ENCODE measurements at regions not wholly inside any gene's neighbourhood (a gene's known extent, or its start where the extent isn't known, plus 50 kb on each side); places are given as distances from the start of the nearest gene placed in this dataset.

DNA sequence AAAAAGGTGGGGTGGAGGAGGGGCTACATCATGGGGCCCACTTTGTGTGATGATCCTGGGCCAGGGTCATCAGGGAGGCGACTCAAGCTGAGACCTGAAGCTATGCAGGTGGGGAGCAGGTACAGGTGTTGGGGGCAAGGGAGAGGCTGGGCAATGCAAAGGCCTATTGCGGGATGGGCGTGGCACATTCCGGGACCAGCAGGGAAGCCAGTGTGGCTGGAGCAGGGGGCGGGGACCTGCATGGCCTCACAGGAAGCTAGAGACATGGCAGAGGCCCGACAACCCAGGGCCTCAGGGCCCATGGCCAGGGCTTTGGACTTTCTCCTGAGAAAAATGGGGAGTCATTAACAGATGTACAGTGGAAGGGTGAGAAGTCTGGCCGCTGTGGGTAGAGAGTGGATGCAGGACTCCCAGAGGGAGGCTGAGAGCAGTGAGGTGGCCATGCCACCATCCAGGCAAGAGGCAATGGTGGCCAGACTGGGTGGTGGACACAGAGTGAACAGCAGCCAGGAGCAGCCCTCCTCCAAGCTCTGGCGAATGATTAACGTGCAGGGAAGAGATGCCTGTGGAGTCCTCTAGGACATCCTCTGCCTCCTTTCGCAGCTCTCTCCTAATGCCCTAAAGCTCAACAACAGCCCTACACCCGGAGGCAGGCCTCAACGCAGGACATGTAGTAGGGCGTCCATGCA, 122.6 kb upstream of the ATP2B2 start:
- TF ChIP-seq, protein P1, sequence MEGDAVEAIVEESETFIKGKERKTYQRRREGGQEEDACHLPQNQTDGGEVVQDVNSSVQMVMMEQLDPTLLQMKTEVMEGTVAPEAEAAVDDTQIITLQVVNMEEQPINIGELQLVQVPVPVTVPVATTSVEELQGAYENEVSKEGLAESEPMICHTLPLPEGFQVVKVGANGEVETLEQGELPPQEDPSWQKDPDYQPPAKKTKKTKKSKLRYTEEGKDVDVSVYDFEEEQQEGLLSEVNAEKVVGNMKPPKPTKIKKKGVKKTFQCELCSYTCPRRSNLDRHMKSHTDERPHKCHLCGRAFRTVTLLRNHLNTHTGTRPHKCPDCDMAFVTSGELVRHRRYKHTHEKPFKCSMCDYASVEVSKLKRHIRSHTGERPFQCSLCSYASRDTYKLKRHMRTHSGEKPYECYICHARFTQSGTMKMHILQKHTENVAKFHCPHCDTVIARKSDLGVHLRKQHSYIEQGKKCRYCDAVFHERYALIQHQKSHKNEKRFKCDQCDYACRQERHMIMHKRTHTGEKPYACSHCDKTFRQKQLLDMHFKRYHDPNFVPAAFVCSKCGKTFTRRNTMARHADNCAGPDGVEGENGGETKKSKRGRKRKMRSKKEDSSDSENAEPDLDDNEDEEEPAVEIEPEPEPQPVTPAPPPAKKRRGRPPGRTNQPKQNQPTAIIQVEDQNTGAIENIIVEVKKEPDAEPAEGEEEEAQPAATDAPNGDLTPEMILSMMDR (IDR thresholded peaks at IDR 0.05): no peak
- no peak for TF ChIP-seq EP300 (IDR thresholded peaks at IDR 0.05)
- TF ChIP-seq POLR2AphosphoS5 (IDR thresholded peaks at IDR 0.05): no peak
- no peak for TF ChIP-seq POLR2A (IDR thresholded peaks at IDR 0.05)

Measured in gastroesophageal sphincter (tissue), 3 donors.